IPS-18a (cell line): ENCODE measurements at regions not wholly inside any gene's neighbourhood (a gene's known extent, or its start where the extent isn't known, plus 50 kb on each side); places are given as distances from the start of the nearest gene placed in this dataset.

Experiments
- H3K27ac ChIP-seq: one replicate; pipeline ENCODE4 v1.5.1; 2013; ENCODE audit warnings: low read length
- H3K27me3 ChIP-seq: one replicate; pipeline ENCODE4 v1.6.1; 2013; ENCODE audit warnings: mild to moderate bottlenecking, low read length; ENCODE audit not compliant: control insufficient read depth, insufficient read depth
- H3K36me3 ChIP-seq: one replicate; pipeline ENCODE4 v1.6.1; 2013; ENCODE audit warnings: low read depth, low read length; ENCODE audit not compliant: control insufficient read depth
- H3K4me1 ChIP-seq: one replicate; pipeline ENCODE4 v1.6.1; 2013; ENCODE audit warnings: low read depth, low read length; ENCODE audit not compliant: control insufficient read depth
- H3K4me3 ChIP-seq: one replicate; pipeline ENCODE4 v1.5.1; 2013; ENCODE audit warnings: low read length
- H3K9ac ChIP-seq: one replicate; pipeline ENCODE4 v1.6.1; 2013; ENCODE audit warnings: mild to moderate bottlenecking, low read length, moderate library complexity
- H3K9me3 ChIP-seq: one replicate; pipeline ENCODE4 v1.6.1; 2013; ENCODE audit warnings: low read depth, low read length; ENCODE audit not compliant: control insufficient read depth

DNA sequence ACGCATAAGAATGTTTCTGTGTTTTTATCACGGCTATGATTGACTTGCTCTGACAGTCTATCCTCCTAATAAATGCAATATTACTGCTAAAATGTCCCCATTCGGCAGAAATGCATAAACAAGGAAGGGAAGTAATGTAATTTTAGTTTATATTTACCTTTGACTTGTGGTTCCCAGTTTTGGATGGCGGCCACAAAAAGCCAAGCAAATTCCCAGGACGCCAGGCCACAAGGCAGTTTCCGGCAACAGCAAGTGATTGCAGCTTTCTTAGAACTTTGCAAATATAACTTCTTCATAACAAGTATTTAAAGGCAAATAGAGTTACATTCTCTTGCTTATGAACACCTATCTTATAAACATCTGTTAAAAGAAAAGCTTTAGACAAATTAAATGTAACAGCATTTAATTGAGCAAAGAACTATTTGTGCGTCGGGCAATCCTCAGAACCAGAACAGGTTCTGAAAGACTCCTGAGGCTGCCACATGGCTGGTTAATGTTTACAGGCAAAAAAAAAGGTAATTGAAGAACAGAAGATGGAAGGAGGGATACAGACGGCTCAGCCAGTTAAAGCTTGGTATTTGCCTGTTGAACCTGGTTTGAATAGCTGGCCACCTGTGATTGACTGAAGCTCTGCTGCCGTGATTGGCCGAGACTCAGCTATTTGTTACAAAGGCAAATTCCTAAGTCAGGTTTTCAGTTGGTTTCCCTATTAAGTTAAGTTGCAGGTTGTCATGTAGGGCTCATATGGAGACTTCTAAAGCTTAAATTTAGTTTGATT, 80.8 kb downstream of the C21orf91 start:
- Histone ChIP-seq H3K36me3 (no peaks in the 10 kb centered on the region), H3K9me3 (peaks cover 3% of the 10 kb centered on the region), H3K27ac (no peak overlapping the region), H3K4me1 (peaks cover 4% of the 10 kb centered on the region), H3K4me3 (no peak overlapping the region), H3K9ac (no peak overlapping the region), H3K27me3 (no peaks in the 10 kb centered on the region)

DNA sequence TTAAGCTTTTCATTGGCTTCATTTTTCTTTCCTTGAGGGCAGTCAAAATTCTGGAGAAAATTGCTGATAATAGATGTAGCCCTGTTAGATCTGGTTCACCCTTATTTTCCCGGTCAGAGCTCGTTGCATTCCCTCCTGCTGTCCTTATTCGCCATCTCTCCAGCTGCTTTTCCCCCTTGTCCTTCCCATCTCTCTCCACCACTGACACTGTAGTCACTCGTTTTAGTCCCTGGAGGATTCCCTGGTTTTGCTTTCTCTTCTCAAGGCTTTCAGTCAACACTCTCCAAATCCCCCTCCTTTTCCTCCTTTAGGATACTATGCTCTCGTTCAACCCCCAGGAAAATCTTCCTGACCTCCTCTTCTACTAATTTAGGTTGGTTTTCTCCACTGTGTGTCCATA, 83.1 kb downstream of the C21orf91 start:
- peaks cover 4% of the 10 kb centered on the region for H3K4me1 ChIP-seq
- H3K9me3 ChIP-seq = no peaks in the 10 kb centered on the region
- H3K27ac ChIP-seq = no peak overlapping the region
- H3K4me3 ChIP-seq = no peak overlapping the region
- no peaks in the 10 kb centered on the region for H3K36me3 ChIP-seq
- H3K27me3 ChIP-seq = no peaks in the 10 kb centered on the region
- H3K9ac ChIP-seq = no peak overlapping the region

- no peaks in the 10 kb centered on the region for H3K9me3 ChIP-seq
- H3K9ac ChIP-seq = no peak overlapping the region
- H3K27me3 ChIP-seq = no peaks in the 10 kb centered on the region
- no peak overlapping the region for H3K4me3 ChIP-seq
- peaks cover under 1% of the 10 kb centered on the region for H3K4me1 ChIP-seq
- no peaks in the 10 kb centered on the region for H3K36me3 ChIP-seq
- H3K27ac ChIP-seq = no peak overlapping the region
Measured at GRCh38 chr21:17733209-17733608, 85.9 kb downstream of the C21orf91 start.

GRCh38 chr21:17732306-17732705, 86.8 kb downstream of the C21orf91 start:
- no peaks in the 10 kb centered on the region for H3K4me1 ChIP-seq
- H3K36me3 ChIP-seq = no peaks in the 10 kb centered on the region
- H3K9me3 ChIP-seq = no peaks in the 10 kb centered on the region
- H3K9ac ChIP-seq = no peak overlapping the region
- no peak overlapping the region for H3K4me3 ChIP-seq
- H3K27ac ChIP-seq = no peak overlapping the region
- H3K27me3 ChIP-seq = no peaks in the 10 kb centered on the region

GRCh38 chr21:17731554-17731953, 87.6 kb downstream of the C21orf91 start:
- Histone ChIP-seq H3K27me3 (no peaks in the 10 kb centered on the region), H3K9me3 (no peaks in the 10 kb centered on the region), H3K27ac (no peak overlapping the region), H3K36me3 (no peaks in the 10 kb centered on the region), H3K9ac (no peak overlapping the region), H3K4me3 (no peak overlapping the region), H3K4me1 (no peaks in the 10 kb centered on the region)

GRCh38 chr21:17730782-17731181, 88.4 kb downstream of the C21orf91 start:
- no peak overlapping the region for H3K9ac ChIP-seq
- H3K4me1 ChIP-seq = no peaks in the 10 kb centered on the region
- H3K9me3 ChIP-seq = no peaks in the 10 kb centered on the region
- no peaks in the 10 kb centered on the region for H3K27me3 ChIP-seq
- H3K27ac ChIP-seq = no peak overlapping the region
- no peak overlapping the region for H3K4me3 ChIP-seq
- no peaks in the 10 kb centered on the region for H3K36me3 ChIP-seq

DNA sequence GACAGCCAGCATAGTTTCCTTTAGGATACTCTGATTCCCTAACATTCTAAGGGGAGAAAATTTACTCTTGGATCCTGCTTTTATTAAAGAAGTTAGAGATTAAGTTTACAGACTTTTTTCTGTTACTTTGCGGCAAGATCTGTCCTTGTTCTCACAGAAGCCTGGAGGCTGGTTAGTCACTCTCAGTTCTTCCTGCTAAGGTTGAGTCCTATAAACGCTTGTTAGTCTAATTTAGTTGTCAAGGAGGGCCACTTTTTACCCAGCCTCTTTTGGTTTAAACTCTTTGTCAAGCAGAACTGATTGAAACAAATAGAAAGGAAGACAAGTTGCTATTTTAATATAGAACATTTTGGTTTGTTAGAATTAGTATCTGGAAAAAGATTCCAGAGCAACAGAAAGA, 89.7 kb downstream of the C21orf91 start:
- H3K36me3 ChIP-seq = no peaks in the 10 kb centered on the region
- H3K27me3 ChIP-seq = no peaks in the 10 kb centered on the region
- H3K27ac ChIP-seq = no peak overlapping the region
- no peak overlapping the region for H3K4me3 ChIP-seq
- H3K9me3 ChIP-seq = no peaks in the 10 kb centered on the region
- no peak overlapping the region for H3K9ac ChIP-seq
- H3K4me1 ChIP-seq = no peaks in the 10 kb centered on the region

GRCh38 chr21:17727361-17727760, 91.8 kb downstream of the C21orf91 start:
- H3K36me3 ChIP-seq = no peaks in the 10 kb centered on the region
- no peak overlapping the region for H3K4me3 ChIP-seq
- no peaks in the 10 kb centered on the region for H3K27me3 ChIP-seq
- H3K9me3 ChIP-seq = no peaks in the 10 kb centered on the region
- no peak overlapping the region for H3K27ac ChIP-seq
- H3K4me1 ChIP-seq = no peaks in the 10 kb centered on the region
- H3K9ac ChIP-seq = no peak overlapping the region

- no peak overlapping the region for H3K27ac ChIP-seq
Measured at GRCh38 chr21:17726047-17726829, 92.9 kb downstream of the C21orf91 start.

DNA sequence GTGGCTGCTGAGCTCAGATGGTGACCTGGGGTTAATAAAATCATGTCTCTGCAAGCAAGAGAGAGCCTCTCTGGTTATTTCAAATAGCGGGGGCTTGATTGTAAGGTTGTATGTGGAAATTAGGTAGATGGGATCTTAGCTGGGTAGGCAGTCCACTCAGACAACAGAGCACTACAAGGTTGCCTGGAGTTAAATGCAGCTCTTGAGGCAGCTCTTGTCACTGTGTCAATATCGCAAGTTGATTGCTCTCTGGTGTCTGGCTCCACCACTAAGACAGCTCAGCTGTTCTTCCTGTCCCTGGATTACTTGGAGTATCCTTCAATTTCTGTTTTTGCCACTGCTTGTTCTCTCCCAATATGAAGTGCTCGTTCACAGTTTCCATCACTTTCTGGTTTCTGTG, 93.8 kb downstream of the C21orf91 start:
- H3K27me3 ChIP-seq = no peaks in the 10 kb centered on the region
- H3K4me1 ChIP-seq = no peaks in the 10 kb centered on the region

More at GRCh38 chr21:17726047-17726829, 92.9 kb downstream of the C21orf91 start:
- peaks cover 5% of the 10 kb centered on the region for H3K9me3 ChIP-seq
- no peaks in the 10 kb centered on the region for H3K36me3 ChIP-seq
- no peak overlapping the region for H3K9ac ChIP-seq
- no peaks in the 10 kb centered on the region for H3K27me3 ChIP-seq
- no peaks in the 10 kb centered on the region for H3K4me1 ChIP-seq
- H3K4me3 ChIP-seq = no peak overlapping the region

DNA sequence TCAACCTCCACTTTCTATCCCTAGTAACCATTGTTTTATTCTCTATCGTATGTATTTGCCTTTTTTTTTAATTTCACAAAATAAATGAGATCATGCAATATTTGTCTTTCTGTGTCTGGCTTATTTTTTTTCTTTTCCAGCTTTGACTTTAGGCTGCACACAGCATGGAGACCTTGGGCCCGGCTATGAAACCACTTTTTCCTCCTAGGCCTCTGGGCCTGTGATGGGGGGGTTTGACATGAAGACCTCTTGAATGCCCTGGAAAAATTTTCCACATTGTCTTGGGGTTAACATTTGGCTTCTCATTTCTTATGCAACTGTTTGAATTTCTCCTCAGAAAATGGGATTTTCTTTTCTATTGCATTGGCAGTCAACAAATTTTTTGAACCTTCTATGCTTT, 100.2 kb upstream of the BTG3 start:
- H3K4me3 ChIP-seq = no peak overlapping the region
- H3K9ac ChIP-seq = no peak overlapping the region
- no peaks in the 10 kb centered on the region for H3K27me3 ChIP-seq
- peaks cover 19% of the 10 kb centered on the region for H3K9me3 ChIP-seq
- H3K27ac ChIP-seq = no peak overlapping the region
- H3K36me3 ChIP-seq = no peaks in the 10 kb centered on the region
- no peaks in the 10 kb centered on the region for H3K4me1 ChIP-seq

More for the DNA sequence above, 93.8 kb downstream of the C21orf91 start:
- Histone ChIP-seq H3K36me3 (no peaks in the 10 kb centered on the region), H3K9me3 (peaks cover 7% of the 10 kb centered on the region), H3K4me3 (no peak overlapping the region), H3K9ac (no peak overlapping the region), H3K27ac (no peak overlapping the region)
